GM23338 (cell line): ENCODE measurements at regions not wholly inside any gene's neighbourhood (a gene's known extent, or its start where the extent isn't known, plus 50 kb on each side); places are given as distances from the start of the nearest gene placed in this dataset.
"Not testable (repeated sequence)": the region's sequence is repeated elsewhere in the genome, so short reads cannot be mapped to it uniquely, and the experiment has no call there.

Source experiments
- CREB1 ChIP-seq: fragments of 250-450 bp; sonication (Bioruptor Pico); IDR thresholded peaks from 2 replicates; pipeline ENCODE4 v1.5.0; 2020; ENCODE audit warnings: low read depth, mild to moderate bottlenecking, moderate library complexity
- CTCF ChIP-seq, 2 experiments: fragments of 200-600 bp in 1 of 2; sonication (generic) in 1 of 2; conservative IDR thresholded peaks; 2 replicates each; pipeline versions ENCODE4 v1.5.1 to v1.6.1; 2016 to 2017; ENCODE audit warnings: antibody characterized with exemption in 2 of 2, low read depth in 2 of 2, mild to moderate bottlenecking in 2 of 2, moderate library complexity in 1 of 2
- EZH2 ChIP-seq: fragments of 200-600 bp; sonication (generic); IDR thresholded peaks from one replicate; pipeline ENCODE4 v1.8.0; 2017; ENCODE audit warnings: antibody characterized with exemption, mild to moderate bottlenecking, low read depth; ENCODE audit not compliant: unreplicated experiment
- EZH2phosphoT487 ChIP-seq: fragments of 200-600 bp; sonication (generic); IDR thresholded peaks from one replicate; pipeline ENCODE4 v1.8.1; 2018; ENCODE audit warnings: antibody characterized with exemption; ENCODE audit not compliant: unreplicated experiment
- JUNB ChIP-seq: IDR thresholded peaks from one replicate; pipeline ENCODE4 v1.6.1; 2016; ENCODE audit warnings: antibody characterized with exemption; ENCODE audit not compliant: unreplicated experiment
- POLR2AphosphoS5 ChIP-seq: IDR thresholded peaks from 2 replicates; pipeline ENCODE4 v1.6.1; 2016; ENCODE audit warnings: antibody characterized with exemption, low read depth
- REST ChIP-seq: IDR thresholded peaks from one replicate; pipeline ENCODE4 v1.6.1; 2018; ENCODE audit warnings: antibody characterized with exemption; ENCODE audit not compliant: unreplicated experiment
- ZNF331 ChIP-seq: fragments of 250-450 bp; sonication (Bioruptor Pico); IDR thresholded peaks from 2 replicates; pipeline ENCODE4 v1.5.0; 2020; ENCODE audit warnings: low read depth, mild to moderate bottlenecking, moderate library complexity

GRCh38 chr7:149992366-149992765, 118.6 kb downstream of the ATP6V0E2 start:
- not testable (repeated sequence) for TF ChIP-seq CTCF (conservative IDR thresholded peaks at IDR 0.05; ENCODE audit: low read depth in 2 of 2); ZNF331 (CRISPR knock-in tag); EZH2; POLR2AphosphoS5; CREB1; JUNB; EZH2phosphoT487; REST
